Activated CD4-positive, alpha-beta memory T cell treated with anti-CD3 and anti-CD28 coated beads, Interleukin-2, amount 10 ng/mL, durations not matched to agents 7 days and 5 days (primary cell): ENCODE measurements at regions not wholly inside any gene's neighbourhood (a gene's known extent, or its start where the extent isn't known, plus 50 kb on each side); places are given as distances from the start of the nearest gene placed in this dataset.

Experiments used
- CTCF ChIA-PET: fragments of 350-600 bp; sonication (Branson Sonifier 250); formaldehyde crosslinking; loops from one replicate; lab custom pipeline; 2021; ENCODE audit warnings: antibody characterized with exemption, inconsistent platforms; lab: Charles Lee
- POLR2A ChIA-PET: fragments of 350-600 bp; sonication (Branson Sonifier 250); formaldehyde crosslinking; loops from one replicate; lab custom pipeline; 2021; ENCODE audit warnings: antibody characterized with exemption; lab: Charles Lee
- DNase-seq: peaks from one replicate; pipeline ENCODE4 v3.0.0-alpha.2; 2020
- H3K27ac Mint-ChIP-seq: one replicate; pipeline ENCODE4 v1.8.0; 2021; ENCODE audit warnings: mild to moderate bottlenecking, mixed read lengths
- H3K27me3 Mint-ChIP-seq: one replicate; pipeline ENCODE4 v1.8.0; 2021; ENCODE audit warnings: mixed read lengths
- H3K36me3 Mint-ChIP-seq: one replicate; pipeline ENCODE4 v1.8.0; 2021; ENCODE audit warnings: low read depth, mixed read lengths
- H3K4me1 Mint-ChIP-seq: one replicate; pipeline ENCODE4 v1.8.0; 2021; ENCODE audit warnings: mixed read lengths
- H3K4me3 Mint-ChIP-seq: one replicate; pipeline ENCODE4 v1.8.0; 2021; ENCODE audit warnings: mild to moderate bottlenecking, mixed read lengths
- H3K9me3 Mint-ChIP-seq: one replicate; pipeline ENCODE4 v1.8.0; 2021; ENCODE audit warnings: mixed read lengths

DNA sequence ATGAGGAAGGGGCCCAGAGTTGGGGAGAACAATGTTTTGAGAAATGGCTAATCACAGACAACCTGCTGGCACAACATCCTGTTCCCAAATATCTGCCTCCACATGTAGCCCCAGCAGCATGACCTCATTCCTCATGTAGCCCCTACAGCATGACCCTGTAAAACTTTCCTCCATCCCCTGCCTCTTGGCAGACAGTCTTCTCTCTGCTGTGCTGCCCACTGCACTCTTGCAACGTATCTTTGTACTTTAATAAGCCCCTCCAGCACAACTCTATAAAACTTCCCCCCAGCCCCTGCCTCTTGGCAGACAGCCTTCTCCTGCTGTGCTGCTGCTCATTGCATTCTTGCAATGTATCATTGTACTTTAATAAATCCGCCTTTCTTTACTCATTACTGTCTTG lies 278.8 kb downstream of the HDGFL1 start:
- Mint-ChIP-seq H3K27me3 (no peaks in the 10 kb centered on the region), H3K4me1 (no peaks in the 10 kb centered on the region), H3K36me3 (no peaks in the 10 kb centered on the region), H3K4me3 (no peak overlapping the region), H3K9me3 (no peaks in the 10 kb centered on the region), H3K27ac (no peak overlapping the region)
- POLR2A ChIA-PET, result no interaction called here
- DNase-seq, result no peak
- CTCF ChIA-PET, result no interaction called here

DNA sequence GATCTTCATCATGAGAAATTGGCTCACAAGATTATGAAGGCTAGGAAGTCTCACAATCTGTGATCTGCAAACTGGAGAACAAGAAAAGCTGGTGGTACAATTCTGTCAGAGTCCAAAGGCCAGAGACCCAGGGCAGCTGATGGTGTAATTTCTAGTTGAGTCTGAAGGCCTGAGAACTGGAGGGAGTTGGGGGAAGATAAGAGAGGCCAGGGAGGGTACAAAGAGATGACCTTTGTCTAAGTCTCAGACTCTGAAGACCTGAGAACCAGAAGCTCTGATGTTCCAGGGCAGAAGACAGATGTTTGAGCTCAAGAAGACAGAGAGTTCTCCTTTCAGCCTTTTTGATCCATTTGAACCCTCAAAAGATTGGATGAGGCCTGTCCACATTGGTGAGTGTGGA lies 280.6 kb downstream of the HDGFL1 start:
- POLR2A ChIA-PET, result no interaction called here
- Mint-ChIP-seq H3K4me3 (no peak overlapping the region), H3K27ac (no peak overlapping the region), H3K27me3 (no peaks in the 10 kb centered on the region), H3K9me3 (no peaks in the 10 kb centered on the region), H3K4me1 (no peaks in the 10 kb centered on the region), H3K36me3 (no peaks in the 10 kb centered on the region)
- CTCF ChIA-PET, result no interaction called here
- DNase-seq, result no peak

- Mint-ChIP-seq H3K36me3 (no peaks in the 10 kb centered on the region), H3K9me3 (no peaks in the 10 kb centered on the region), H3K4me1 (no peaks in the 10 kb centered on the region), H3K27ac (no peak overlapping the region), H3K4me3 (no peak overlapping the region), H3K27me3 (no peaks in the 10 kb centered on the region)
- no peak for DNase-seq
- ChIA-PET POLR2A (no interaction called here), CTCF (no interaction called here)
These were observed 282.7 kb downstream of the HDGFL1 start for GRCh38 chr6:22852101-22852500.

DNA sequence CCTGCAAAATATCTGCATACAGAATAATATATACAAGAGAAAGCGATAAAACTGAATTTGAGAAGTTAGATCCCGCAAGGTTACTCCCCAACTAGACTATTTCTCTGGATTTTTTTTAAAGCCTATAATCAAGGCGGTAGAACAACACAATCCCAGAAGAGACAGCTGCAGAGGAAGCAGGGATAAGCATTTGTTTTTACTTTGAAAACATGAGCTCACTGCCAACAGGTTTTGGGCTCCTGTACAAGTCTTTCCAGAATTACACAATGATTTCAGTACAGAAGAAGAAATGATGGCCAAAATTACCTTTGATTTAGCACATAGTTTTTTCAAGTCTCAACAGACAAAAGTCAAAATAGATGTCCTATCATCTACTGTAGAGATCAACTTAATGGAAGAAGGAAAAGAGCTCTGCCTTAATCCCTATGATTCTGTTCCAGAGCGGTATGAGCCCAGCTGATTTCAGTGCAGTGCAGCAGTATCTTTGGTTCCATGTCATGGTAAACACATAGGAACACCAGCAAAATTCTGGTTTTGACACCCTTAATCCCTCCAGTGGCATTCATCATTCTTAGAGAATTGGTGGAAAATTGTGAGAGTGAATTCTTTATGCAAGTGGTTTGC lies 304.3 kb downstream of the HDGFL1 start:
- Mint-ChIP-seq H3K9me3 (peaks cover 12% of the 10 kb centered on the region), H3K4me3 (no peak overlapping the region), H3K27ac (no peak overlapping the region), H3K27me3 (no peaks in the 10 kb centered on the region), H3K4me1 (no peaks in the 10 kb centered on the region), H3K36me3 (no peaks in the 10 kb centered on the region)
- ChIA-PET CTCF (no interaction called here), POLR2A (no interaction called here)
- DNase-seq, result no peak

GRCh38 chr6:22875845-22876244 lies 306.5 kb downstream of the HDGFL1 start:
- Mint-ChIP-seq H3K27me3 (no peaks in the 10 kb centered on the region), H3K4me1 (no peaks in the 10 kb centered on the region), H3K4me3 (no peak overlapping the region), H3K9me3 (peaks cover 10% of the 10 kb centered on the region), H3K36me3 (no peaks in the 10 kb centered on the region), H3K27ac (no peak overlapping the region)
- CTCF ChIA-PET, result no interaction called here
- POLR2A ChIA-PET, result no interaction called here
- DNase-seq, result no peak

- ChIA-PET CTCF (no interaction called here), POLR2A (no interaction called here)
- peaks cover 8% of the 10 kb centered on the region for H3K9me3 Mint-ChIP-seq
- no peak overlapping the region for H3K27ac Mint-ChIP-seq
- H3K4me3 Mint-ChIP-seq, result no peak overlapping the region
- H3K27me3 Mint-ChIP-seq, result no peaks in the 10 kb centered on the region
- no peaks in the 10 kb centered on the region for H3K4me1 Mint-ChIP-seq
- DNase-seq, result no peak
- no peaks in the 10 kb centered on the region for H3K36me3 Mint-ChIP-seq
These were observed 308.9 kb downstream of the HDGFL1 start for GRCh38 chr6:22878324-22878701.

DNA sequence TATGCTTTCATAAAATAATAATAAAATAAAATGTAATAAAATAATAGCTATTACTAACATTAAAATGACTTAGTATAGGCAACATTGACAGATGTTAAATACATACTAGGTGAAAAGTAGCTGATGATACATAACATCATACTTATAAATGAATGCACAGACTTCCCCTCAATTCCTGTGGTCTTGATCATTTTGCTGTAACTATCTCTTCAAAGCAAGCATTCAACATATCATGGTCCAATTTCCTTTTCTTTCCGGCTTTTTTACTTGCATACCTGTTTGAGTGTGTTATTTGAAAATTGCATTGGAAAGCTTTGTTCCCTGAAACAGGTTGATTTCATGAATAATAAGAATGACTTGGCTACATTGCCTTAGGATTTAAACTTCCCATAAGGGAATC lies 309.3 kb downstream of the HDGFL1 start:
- Mint-ChIP-seq H3K27ac (no peak overlapping the region), H3K27me3 (no peaks in the 10 kb centered on the region), H3K36me3 (no peaks in the 10 kb centered on the region), H3K4me1 (no peaks in the 10 kb centered on the region), H3K4me3 (no peak overlapping the region), H3K9me3 (peaks cover 8% of the 10 kb centered on the region)
- POLR2A ChIA-PET, result no interaction called here
- CTCF ChIA-PET, result no interaction called here
- DNase-seq, result no peak

- no peak for DNase-seq
- POLR2A ChIA-PET, result no interaction called here
- no peak overlapping the region for H3K4me3 Mint-ChIP-seq
- no peaks in the 10 kb centered on the region for H3K27me3 Mint-ChIP-seq
- CTCF ChIA-PET, result no interaction called here
- no peak overlapping the region for H3K27ac Mint-ChIP-seq
- no peaks in the 10 kb centered on the region for H3K4me1 Mint-ChIP-seq
- H3K36me3 Mint-ChIP-seq, result no peaks in the 10 kb centered on the region
- peaks cover 5% of the 10 kb centered on the region for H3K9me3 Mint-ChIP-seq
These were observed 311.5 kb downstream of the HDGFL1 start for GRCh38 chr6:22880686-22881433.

DNA sequence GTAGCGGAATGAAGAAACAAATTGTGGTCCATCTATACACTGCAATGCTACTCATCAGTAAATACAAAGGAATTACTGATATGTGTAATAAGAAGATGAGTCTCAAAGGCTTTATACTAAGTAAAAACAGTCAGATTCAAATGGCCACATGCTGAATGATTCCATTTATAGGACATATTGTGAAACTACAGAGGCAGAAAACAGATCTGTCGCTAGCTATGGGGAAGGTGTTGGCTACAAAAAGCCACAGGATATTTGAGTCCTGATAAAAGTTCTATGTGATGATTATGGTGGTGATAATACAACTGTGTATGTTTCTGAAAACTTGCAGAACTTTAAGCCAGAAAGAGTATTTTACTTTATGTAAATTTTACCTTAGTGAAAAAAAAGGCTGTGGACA lies 313.2 kb downstream of the HDGFL1 start:
- ChIA-PET POLR2A (no interaction called here), CTCF (no interaction called here)
- peaks cover 8% of the 10 kb centered on the region for H3K9me3 Mint-ChIP-seq
- no peaks in the 10 kb centered on the region for H3K36me3 Mint-ChIP-seq
- H3K4me1 Mint-ChIP-seq, result no peaks in the 10 kb centered on the region
- H3K27ac Mint-ChIP-seq, result no peak overlapping the region
- DNase-seq, result no peak
- no peak overlapping the region for H3K4me3 Mint-ChIP-seq
- H3K27me3 Mint-ChIP-seq, result no peaks in the 10 kb centered on the region

GRCh38 chr6:22883061-22883717 lies 313.8 kb downstream of the HDGFL1 start:
- Mint-ChIP-seq H3K27ac (no peak overlapping the region), H3K4me3 (no peak overlapping the region), H3K9me3 (peaks cover 8% of the 10 kb centered on the region), H3K36me3 (no peaks in the 10 kb centered on the region), H3K27me3 (no peaks in the 10 kb centered on the region), H3K4me1 (no peaks in the 10 kb centered on the region)
- CTCF ChIA-PET, result no interaction called here
- POLR2A ChIA-PET, result no interaction called here
- DNase-seq, result no peak

DNA sequence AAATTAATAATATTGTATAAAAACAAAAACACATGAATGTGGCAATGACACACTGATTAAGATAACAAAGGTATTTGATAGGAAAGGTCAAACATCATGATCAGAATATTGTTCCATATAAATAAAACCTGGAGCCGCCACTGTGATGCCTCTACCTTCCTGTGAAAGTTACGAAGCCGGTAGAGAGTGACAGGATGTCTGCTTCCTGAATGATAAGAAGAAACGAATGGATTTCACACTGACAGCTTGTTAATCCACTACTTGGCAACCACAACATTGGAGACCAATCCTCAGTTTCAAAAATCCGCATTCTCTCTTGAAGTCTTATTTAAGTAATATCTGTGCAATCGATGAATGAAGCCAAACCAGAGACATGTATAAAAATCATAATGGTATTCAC lies 315.1 kb downstream of the HDGFL1 start:
- Mint-ChIP-seq H3K9me3 (peaks cover 5% of the 10 kb centered on the region), H3K27ac (no peak overlapping the region), H3K4me3 (no peak overlapping the region), H3K27me3 (no peaks in the 10 kb centered on the region), H3K36me3 (no peaks in the 10 kb centered on the region), H3K4me1 (no peaks in the 10 kb centered on the region)
- CTCF ChIA-PET, result interaction anchor here (1.1 kb wide), 1 partner anchor 10 kb away, joined by 4 read pairs; no protein-coding TSS in a partner anchor
- POLR2A ChIA-PET, result no interaction called here
- no peak for DNase-seq

GRCh38 chr6:22886650-22887581 lies 317.6 kb downstream of the HDGFL1 start:
- Mint-ChIP-seq H3K36me3 (no peaks in the 10 kb centered on the region), H3K4me1 (no peaks in the 10 kb centered on the region), H3K9me3 (peaks cover 8% of the 10 kb centered on the region), H3K27ac (no peak overlapping the region), H3K27me3 (no peaks in the 10 kb centered on the region), H3K4me3 (no peak overlapping the region)
- CTCF ChIA-PET, result no interaction called here
- POLR2A ChIA-PET, result no interaction called here
- no peak for DNase-seq

GRCh38 chr6:22888163-22888752 lies 318.9 kb downstream of the HDGFL1 start:
- Mint-ChIP-seq H3K9me3 (peaks cover 10% of the 10 kb centered on the region), H3K36me3 (no peaks in the 10 kb centered on the region), H3K4me1 (no peaks in the 10 kb centered on the region), H3K4me3 (no peak overlapping the region), H3K27ac (no peak overlapping the region), H3K27me3 (no peaks in the 10 kb centered on the region)
- no peak for DNase-seq
- ChIA-PET CTCF (no interaction called here), POLR2A (no interaction called here)
